Panc1 (cell line): ENCODE measurements at regions not wholly inside any gene's neighbourhood (a gene's known extent, or its start where the extent isn't known, plus 50 kb on each side); places are given as distances from the start of the nearest gene placed in this dataset.

Experiments
- ATAC-seq: fragments of 200-7000 bp; cut with Tn5 transposase; 2 replicates; pipeline ENCODE4 v1.9.1; 2020; ENCODE audit warnings: mild to moderate bottlenecking, moderate library complexity
- BruUV-seq: library from RNA; stranded (reverse); fragments of 400-500 nt; replicated peaks from 2 replicates; lab custom pipeline; 2021; lab: Mats Ljungman, UMichigan
- CTCF ChIA-PET: fragments of 300-600 bp; sonication (Branson Sonifier 250); formaldehyde crosslinking; loops from one replicate; lab custom pipeline; 2022; ENCODE audit warnings: antibody characterized with exemption; lab: Charles Lee
- POLR2A ChIA-PET: fragments of 300-600 bp; sonication (Branson Sonifier 250); formaldehyde crosslinking; loops from one replicate; lab custom pipeline; 2022; ENCODE audit warnings: antibody characterized with exemption; lab: Charles Lee
- DNase-seq: peaks from one replicate; pipeline ENCODE4 v3.0.0-alpha.2; 2010; ENCODE audit warnings: low read depth, low spot score
- H3K27ac ChIP-seq: 2 replicates; pipeline ENCODE4 v1.5.1; 2011; ENCODE audit warnings: mild to moderate bottlenecking, low read length, inconsistent platforms
- H3K27me3 ChIP-seq: fragments of 200-500 bp; sonication (Bioruptor generic); 2 replicates; pipeline ENCODE4 v1.6.0; 2014; ENCODE audit warnings: low read length, inconsistent platforms; ENCODE audit not compliant: control insufficient read depth, insufficient read depth
- H3K36me3 ChIP-seq: fragments of 200-500 bp; sonication (Bioruptor generic); 2 replicates; pipeline ENCODE4 v1.5.1; 2014; ENCODE audit warnings: inconsistent platforms, mild to moderate bottlenecking, low read length, moderate library complexity; ENCODE audit not compliant: control insufficient read depth, insufficient read depth
- H3K4me1 ChIP-seq: 2 replicates; pipeline ENCODE4 v1.5.1; 2011; ENCODE audit warnings: inconsistent platforms, mild to moderate bottlenecking, low read length, moderate library complexity; ENCODE audit not compliant: control insufficient read depth, insufficient read depth
- H3K4me3 ChIP-seq, 2 experiments: 2 replicates each; pipeline ENCODE4 v1.5.1; 2011 to 2012; ENCODE audit warnings: low read depth in 2 of 2, low read length in 2 of 2, mild to moderate bottlenecking in 2 of 2, inconsistent platforms in 1 of 2, moderate library complexity in 1 of 2
- H3K9me3 ChIP-seq: fragments of 200-500 bp; sonication (Bioruptor generic); 2 replicates; pipeline ENCODE4 v1.5.1; 2014; ENCODE audit warnings: low read depth, mild to moderate bottlenecking, inconsistent platforms, low read length, moderate library complexity; ENCODE audit not compliant: control insufficient read depth, insufficient read depth
- POLR2AphosphoS5 ChIP-seq: IDR thresholded peaks from 2 replicates; pipeline ENCODE4 v1.6.1; 2012; ENCODE audit warnings: mild to moderate bottlenecking, low read depth, low read length, moderate library complexity
- REST ChIP-seq, 2 experiments: IDR thresholded peaks; 2 replicates each; pipeline ENCODE4 v1.6.1; 2011 to 2012; ENCODE audit warnings: low read depth in 2 of 2, control low read depth in 1 of 2, low read length in 1 of 2, mild to moderate bottlenecking in 1 of 2, moderate library complexity in 1 of 2; ENCODE audit not compliant: insufficient read depth in 1 of 2
- SIN3A ChIP-seq: IDR thresholded peaks from 2 replicates; pipeline ENCODE4 v1.6.1; 2012; ENCODE audit warnings: low read depth, mild to moderate bottlenecking, low read length, moderate library complexity, borderline replicate concordance; ENCODE audit not compliant: insufficient read depth
- TCF7L2 ChIP-seq: IDR thresholded peaks from 2 replicates; pipeline ENCODE4 v1.6.1; 2011; ENCODE audit warnings: mild to moderate bottlenecking, low read depth, low read length, inconsistent platforms
- in situ Hi-C: cut with HindIII; loops from 2 replicates; pipeline ENCODE4 v1.10.0; 2016; ENCODE audit warnings: low sequenced_read_pairs, low pct_unique_long_range_greater_than_20kb
- intact Hi-C: fragments of 100-400 bp; cut with micrococcal nuclease; formaldehyde crosslinking; loops from one replicate; pipeline ENCODE4 v1.10.0; 2022; ENCODE audit not compliant: unreplicated experiment
- TF ChIP-seq, protein P1 (sequence below): fragments of 450-650 bp; IDR thresholded peaks from 2 replicates; pipeline ENCODE4 v1.5.1; 2017; ENCODE audit warnings: mild to moderate bottlenecking

GRCh38 chr2:122391726-122392125 is 636.3 kb downstream of the TSN start:
- POLR2A ChIA-PET: no interaction called here
- TF ChIP-seq TCF7L2: no peak
- no peak for TF ChIP-seq REST (IDR thresholded peaks at IDR 0.05; ENCODE audit: insufficient read depth in 1 of 2, low read depth in 2 of 2, low read length in 1 of 2)
- TF ChIP-seq, protein P1, sequence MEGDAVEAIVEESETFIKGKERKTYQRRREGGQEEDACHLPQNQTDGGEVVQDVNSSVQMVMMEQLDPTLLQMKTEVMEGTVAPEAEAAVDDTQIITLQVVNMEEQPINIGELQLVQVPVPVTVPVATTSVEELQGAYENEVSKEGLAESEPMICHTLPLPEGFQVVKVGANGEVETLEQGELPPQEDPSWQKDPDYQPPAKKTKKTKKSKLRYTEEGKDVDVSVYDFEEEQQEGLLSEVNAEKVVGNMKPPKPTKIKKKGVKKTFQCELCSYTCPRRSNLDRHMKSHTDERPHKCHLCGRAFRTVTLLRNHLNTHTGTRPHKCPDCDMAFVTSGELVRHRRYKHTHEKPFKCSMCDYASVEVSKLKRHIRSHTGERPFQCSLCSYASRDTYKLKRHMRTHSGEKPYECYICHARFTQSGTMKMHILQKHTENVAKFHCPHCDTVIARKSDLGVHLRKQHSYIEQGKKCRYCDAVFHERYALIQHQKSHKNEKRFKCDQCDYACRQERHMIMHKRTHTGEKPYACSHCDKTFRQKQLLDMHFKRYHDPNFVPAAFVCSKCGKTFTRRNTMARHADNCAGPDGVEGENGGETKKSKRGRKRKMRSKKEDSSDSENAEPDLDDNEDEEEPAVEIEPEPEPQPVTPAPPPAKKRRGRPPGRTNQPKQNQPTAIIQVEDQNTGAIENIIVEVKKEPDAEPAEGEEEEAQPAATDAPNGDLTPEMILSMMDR: no peak
- no peak for TF ChIP-seq SIN3A
- no peak for TF ChIP-seq POLR2AphosphoS5
- DNase-seq (no peak), ATAC-seq (no peak)
- in situ Hi-C loops: no loop called here
- Histone ChIP-seq H3K4me1 (no peaks in the 10 kb centered on the region), H3K36me3 (no peaks in the 10 kb centered on the region), H3K27ac (no peak overlapping the region), H3K4me3 (no peak overlapping the region), H3K27me3 (no peaks in the 10 kb centered on the region), H3K9me3 (peaks cover 3% of the 10 kb centered on the region; the same call in 1 of the 2 replicates)
- intact Hi-C loops: no loop called here
- BruUV-seq: no TSS peak
- CTCF ChIA-PET: no interaction called here

- BruUV-seq: no TSS peak
- Histone ChIP-seq H3K9me3 (no peaks in the 10 kb centered on the region), H3K4me3 (no peak overlapping the region), H3K4me1 (no peaks in the 10 kb centered on the region), H3K27ac (no peak overlapping the region), H3K36me3 (no peaks in the 10 kb centered on the region), H3K27me3 (no peaks in the 10 kb centered on the region)
- in situ Hi-C loops: no loop called here
- intact Hi-C loops: no loop called here
- DNase-seq: no peak
- ChIA-PET CTCF (no interaction called here), POLR2A (no interaction called here)
- no peak for ATAC-seq
- TF ChIP-seq, protein P1: 0 out of 2 replicates have a peak, but pooled peaks have one; percentile 5
- TF ChIP-seq SIN3A: no peak
Measured at GRCh38 chr2:122395687-122396086, 640.2 kb downstream of the TSN start.
